ENCODE measurements at regions not wholly inside any gene's neighbourhood (a gene's known extent, or its start where the extent isn't known, plus 50 kb on each side); places are given as distances from the start of the nearest gene placed in this dataset.

GRCh38 chr3:103167850-103168249, 733.0 kb downstream of the ZPLD1 start:
- Histone ChIP-seq H3K9me3 (ENCODE audit: control insufficient read depth, low read length) (no peaks in the 10 kb centered on the region), H3K36me3 (ENCODE audit: control insufficient read depth, insufficient read depth, low read length) (no peaks in the 10 kb centered on the region), H3K27me3 (ENCODE audit: control insufficient read depth, insufficient read depth, low read length) (no peaks in the 10 kb centered on the region), H3K4me1 (ENCODE audit: control insufficient read depth, insufficient read depth, low read length) (no peaks in the 10 kb centered on the region), H3K4me3 (ENCODE audit: low read length) (no peak overlapping the region), H3K9ac (ENCODE audit: low read length) (no peak overlapping the region)

GRCh38 chr3:103169289-103169688, 734.5 kb downstream of the ZPLD1 start:
- Histone ChIP-seq H3K36me3 (ENCODE audit: control insufficient read depth, insufficient read depth, low read length) (no peaks in the 10 kb centered on the region), H3K9ac (ENCODE audit: low read length) (no peak overlapping the region), H3K4me1 (ENCODE audit: control insufficient read depth, insufficient read depth, low read length) (no peaks in the 10 kb centered on the region), H3K9me3 (ENCODE audit: control insufficient read depth, low read length) (no peaks in the 10 kb centered on the region), H3K27me3 (ENCODE audit: control insufficient read depth, insufficient read depth, low read length) (no peaks in the 10 kb centered on the region), H3K4me3 (ENCODE audit: low read length) (no peak overlapping the region)

- Histone ChIP-seq H3K4me3 (ENCODE audit: low read length) (no peak overlapping the region), H3K4me1 (ENCODE audit: control insufficient read depth, insufficient read depth, low read length) (no peaks in the 10 kb centered on the region), H3K9me3 (ENCODE audit: control insufficient read depth, low read length) (no peaks in the 10 kb centered on the region), H3K9ac (ENCODE audit: low read length) (no peak overlapping the region), H3K36me3 (ENCODE audit: control insufficient read depth, insufficient read depth, low read length) (no peaks in the 10 kb centered on the region), H3K27me3 (ENCODE audit: control insufficient read depth, insufficient read depth, low read length) (no peaks in the 10 kb centered on the region)
These were observed 735.8 kb downstream of the ZPLD1 start for GRCh38 chr3:103170651-103171050.

GRCh38 chr3:103173940-103174339, 739.1 kb downstream of the ZPLD1 start:
- Histone ChIP-seq H3K36me3 (ENCODE audit: control insufficient read depth, insufficient read depth, low read length) (no peaks in the 10 kb centered on the region), H3K9me3 (ENCODE audit: control insufficient read depth, low read length) (no peaks in the 10 kb centered on the region), H3K4me1 (ENCODE audit: control insufficient read depth, insufficient read depth, low read length) (no peaks in the 10 kb centered on the region), H3K27me3 (ENCODE audit: control insufficient read depth, insufficient read depth, low read length) (no peaks in the 10 kb centered on the region), H3K4me3 (ENCODE audit: low read length) (no peak overlapping the region), H3K9ac (ENCODE audit: low read length) (no peak overlapping the region)

- Histone ChIP-seq H3K4me3 (ENCODE audit: low read length) (no peak overlapping the region), H3K9me3 (ENCODE audit: control insufficient read depth, low read length) (no peaks in the 10 kb centered on the region), H3K36me3 (ENCODE audit: control insufficient read depth, insufficient read depth, low read length) (no peaks in the 10 kb centered on the region), H3K9ac (ENCODE audit: low read length) (no peak overlapping the region), H3K4me1 (ENCODE audit: control insufficient read depth, insufficient read depth, low read length) (no peaks in the 10 kb centered on the region), H3K27me3 (ENCODE audit: control insufficient read depth, insufficient read depth, low read length) (no peaks in the 10 kb centered on the region)
These were observed 746.3 kb downstream of the ZPLD1 start for GRCh38 chr3:103181160-103181559.

- Histone ChIP-seq H3K9me3 (ENCODE audit: control insufficient read depth, low read length) (no peaks in the 10 kb centered on the region), H3K9ac (ENCODE audit: low read length) (no peak overlapping the region), H3K4me3 (ENCODE audit: low read length) (no peak overlapping the region), H3K27me3 (ENCODE audit: control insufficient read depth, insufficient read depth, low read length) (no peaks in the 10 kb centered on the region), H3K4me1 (ENCODE audit: control insufficient read depth, insufficient read depth, low read length) (no peaks in the 10 kb centered on the region), H3K36me3 (ENCODE audit: control insufficient read depth, insufficient read depth, low read length) (no peaks in the 10 kb centered on the region)
These were observed 750.0 kb downstream of the ZPLD1 start for GRCh38 chr3:103184772-103185171.

- no peaks in the 10 kb centered on the region for H3K4me1 ChIP-seq (ENCODE audit: control insufficient read depth, insufficient read depth, low read length)
These were observed 755.1 kb downstream of the ZPLD1 start for GRCh38 chr3:103189941-103190340.

GRCh38 chr3:103195216-103195615, 760.4 kb downstream of the ZPLD1 start:
- Histone ChIP-seq H3K27me3 (ENCODE audit: control insufficient read depth, insufficient read depth, low read length) (no peaks in the 10 kb centered on the region), H3K36me3 (ENCODE audit: control insufficient read depth, insufficient read depth, low read length) (no peaks in the 10 kb centered on the region), H3K9ac (ENCODE audit: low read length) (no peak overlapping the region), H3K9me3 (ENCODE audit: control insufficient read depth, low read length) (no peaks in the 10 kb centered on the region), H3K4me1 (ENCODE audit: control insufficient read depth, insufficient read depth, low read length) (peaks cover under 1% of the 10 kb centered on the region), H3K4me3 (ENCODE audit: low read length) (no peak overlapping the region)

More at GRCh38 chr3:103189941-103190340, 755.1 kb downstream of the ZPLD1 start:
- H3K9ac ChIP-seq (ENCODE audit: low read length): no peak overlapping the region
- no peaks in the 10 kb centered on the region for H3K36me3 ChIP-seq (ENCODE audit: control insufficient read depth, insufficient read depth, low read length)
- H3K9me3 ChIP-seq (ENCODE audit: control insufficient read depth, low read length): no peaks in the 10 kb centered on the region
- no peak overlapping the region for H3K4me3 ChIP-seq (ENCODE audit: low read length)
- H3K27me3 ChIP-seq (ENCODE audit: control insufficient read depth, insufficient read depth, low read length): no peaks in the 10 kb centered on the region

GRCh38 chr3:103203441-103203840, 768.6 kb downstream of the ZPLD1 start:
- Histone ChIP-seq H3K4me3 (ENCODE audit: low read length) (no peak overlapping the region), H3K36me3 (ENCODE audit: control insufficient read depth, insufficient read depth, low read length) (no peaks in the 10 kb centered on the region), H3K9me3 (ENCODE audit: control insufficient read depth, low read length) (no peaks in the 10 kb centered on the region), H3K9ac (ENCODE audit: low read length) (no peak overlapping the region), H3K27me3 (ENCODE audit: control insufficient read depth, insufficient read depth, low read length) (no peaks in the 10 kb centered on the region), H3K4me1 (ENCODE audit: control insufficient read depth, insufficient read depth, low read length) (peaks cover 12% of the 10 kb centered on the region)

- H3K9ac ChIP-seq (ENCODE audit: low read length): no peak overlapping the region
- no peaks in the 10 kb centered on the region for H3K4me1 ChIP-seq (ENCODE audit: control insufficient read depth, insufficient read depth, low read length)
- no peaks in the 10 kb centered on the region for H3K36me3 ChIP-seq (ENCODE audit: control insufficient read depth, insufficient read depth, low read length)
- H3K9me3 ChIP-seq (ENCODE audit: control insufficient read depth, low read length): no peaks in the 10 kb centered on the region
- no peaks in the 10 kb centered on the region for H3K27me3 ChIP-seq (ENCODE audit: control insufficient read depth, insufficient read depth, low read length)
- no peak overlapping the region for H3K4me3 ChIP-seq (ENCODE audit: low read length)
These were observed 775.8 kb downstream of the ZPLD1 start for GRCh38 chr3:103210583-103210982.

- H3K9me3 ChIP-seq (ENCODE audit: control insufficient read depth, low read length): no peaks in the 10 kb centered on the region
- H3K36me3 ChIP-seq (ENCODE audit: control insufficient read depth, insufficient read depth, low read length): no peaks in the 10 kb centered on the region
- H3K27me3 ChIP-seq (ENCODE audit: control insufficient read depth, insufficient read depth, low read length): no peaks in the 10 kb centered on the region
- no peak overlapping the region for H3K9ac ChIP-seq (ENCODE audit: low read length)
- no peak overlapping the region for H3K4me3 ChIP-seq (ENCODE audit: low read length)
- H3K4me1 ChIP-seq (ENCODE audit: control insufficient read depth, insufficient read depth, low read length): no peaks in the 10 kb centered on the region
These were observed 783.3 kb downstream of the ZPLD1 start for GRCh38 chr3:103218146-103218545.

- Histone ChIP-seq H3K4me1 (ENCODE audit: control insufficient read depth, insufficient read depth, low read length) (no peaks in the 10 kb centered on the region), H3K4me3 (ENCODE audit: low read length) (no peak overlapping the region), H3K27me3 (ENCODE audit: control insufficient read depth, insufficient read depth, low read length) (no peaks in the 10 kb centered on the region)
These were observed 784.0 kb downstream of the ZPLD1 start for GRCh38 chr3:103218793-103219192.

GRCh38 chr3:103227651-103228050, 792.8 kb downstream of the ZPLD1 start:
- H3K9ac ChIP-seq (ENCODE audit: low read length): no peak overlapping the region
- no peaks in the 10 kb centered on the region for H3K9me3 ChIP-seq (ENCODE audit: control insufficient read depth, low read length)
- H3K4me3 ChIP-seq (ENCODE audit: low read length): no peak overlapping the region
- no peaks in the 10 kb centered on the region for H3K36me3 ChIP-seq (ENCODE audit: control insufficient read depth, insufficient read depth, low read length)
- no peaks in the 10 kb centered on the region for H3K27me3 ChIP-seq (ENCODE audit: control insufficient read depth, insufficient read depth, low read length)
- H3K4me1 ChIP-seq (ENCODE audit: control insufficient read depth, insufficient read depth, low read length): no peaks in the 10 kb centered on the region

More at GRCh38 chr3:103218793-103219192, 784.0 kb downstream of the ZPLD1 start:
- Histone ChIP-seq H3K9me3 (ENCODE audit: control insufficient read depth, low read length) (no peaks in the 10 kb centered on the region), H3K9ac (ENCODE audit: low read length) (no peak overlapping the region), H3K36me3 (ENCODE audit: control insufficient read depth, insufficient read depth, low read length) (no peaks in the 10 kb centered on the region)
